Panc1 (cell line): ENCODE measurements at regions not wholly inside any gene's neighbourhood (a gene's known extent, or its start where the extent isn't known, plus 50 kb on each side); places are given as distances from the start of the nearest gene placed in this dataset.

Experiments
- ATAC-seq: fragments of 200-7000 bp; cut with Tn5 transposase; 2 replicates; pipeline ENCODE4 v1.9.1; 2020; ENCODE audit warnings: mild to moderate bottlenecking, moderate library complexity
- BruUV-seq: library from RNA; stranded (reverse); fragments of 400-500 nt; replicated peaks from 2 replicates; lab custom pipeline; 2021; lab: Mats Ljungman, UMichigan
- CTCF ChIA-PET: fragments of 300-600 bp; sonication (Branson Sonifier 250); formaldehyde crosslinking; loops from one replicate; lab custom pipeline; 2022; ENCODE audit warnings: antibody characterized with exemption; lab: Charles Lee
- POLR2A ChIA-PET: fragments of 300-600 bp; sonication (Branson Sonifier 250); formaldehyde crosslinking; loops from one replicate; lab custom pipeline; 2022; ENCODE audit warnings: antibody characterized with exemption; lab: Charles Lee
- DNase-seq: peaks from one replicate; pipeline ENCODE4 v3.0.0-alpha.2; 2010; ENCODE audit warnings: low read depth, low spot score
- H3K27ac ChIP-seq: 2 replicates; pipeline ENCODE4 v1.5.1; 2011; ENCODE audit warnings: mild to moderate bottlenecking, low read length, inconsistent platforms
- H3K27me3 ChIP-seq: fragments of 200-500 bp; sonication (Bioruptor generic); 2 replicates; pipeline ENCODE4 v1.6.0; 2014; ENCODE audit warnings: low read length, inconsistent platforms; ENCODE audit not compliant: control insufficient read depth, insufficient read depth
- H3K36me3 ChIP-seq: fragments of 200-500 bp; sonication (Bioruptor generic); 2 replicates; pipeline ENCODE4 v1.5.1; 2014; ENCODE audit warnings: inconsistent platforms, mild to moderate bottlenecking, low read length, moderate library complexity; ENCODE audit not compliant: control insufficient read depth, insufficient read depth
- H3K4me1 ChIP-seq: 2 replicates; pipeline ENCODE4 v1.5.1; 2011; ENCODE audit warnings: inconsistent platforms, mild to moderate bottlenecking, low read length, moderate library complexity; ENCODE audit not compliant: control insufficient read depth, insufficient read depth
- H3K4me3 ChIP-seq, 2 experiments: 2 replicates each; pipeline ENCODE4 v1.5.1; 2011 to 2012; ENCODE audit warnings: low read depth in 2 of 2, low read length in 2 of 2, mild to moderate bottlenecking in 2 of 2, inconsistent platforms in 1 of 2, moderate library complexity in 1 of 2
- H3K9me3 ChIP-seq: fragments of 200-500 bp; sonication (Bioruptor generic); 2 replicates; pipeline ENCODE4 v1.5.1; 2014; ENCODE audit warnings: low read depth, mild to moderate bottlenecking, inconsistent platforms, low read length, moderate library complexity; ENCODE audit not compliant: control insufficient read depth, insufficient read depth
- POLR2AphosphoS5 ChIP-seq: IDR thresholded peaks from 2 replicates; pipeline ENCODE4 v1.6.1; 2012; ENCODE audit warnings: mild to moderate bottlenecking, low read depth, low read length, moderate library complexity
- REST ChIP-seq, 2 experiments: IDR thresholded peaks; 2 replicates each; pipeline ENCODE4 v1.6.1; 2011 to 2012; ENCODE audit warnings: low read depth in 2 of 2, control low read depth in 1 of 2, low read length in 1 of 2, mild to moderate bottlenecking in 1 of 2, moderate library complexity in 1 of 2; ENCODE audit not compliant: insufficient read depth in 1 of 2
- SIN3A ChIP-seq: IDR thresholded peaks from 2 replicates; pipeline ENCODE4 v1.6.1; 2012; ENCODE audit warnings: low read depth, mild to moderate bottlenecking, low read length, moderate library complexity, borderline replicate concordance; ENCODE audit not compliant: insufficient read depth
- TCF7L2 ChIP-seq: IDR thresholded peaks from 2 replicates; pipeline ENCODE4 v1.6.1; 2011; ENCODE audit warnings: mild to moderate bottlenecking, low read depth, low read length, inconsistent platforms
- in situ Hi-C: cut with HindIII; loops from 2 replicates; pipeline ENCODE4 v1.10.0; 2016; ENCODE audit warnings: low sequenced_read_pairs, low pct_unique_long_range_greater_than_20kb
- intact Hi-C: fragments of 100-400 bp; cut with micrococcal nuclease; formaldehyde crosslinking; loops from one replicate; pipeline ENCODE4 v1.10.0; 2022; ENCODE audit not compliant: unreplicated experiment
- TF ChIP-seq, protein P1 (sequence below): fragments of 450-650 bp; IDR thresholded peaks from 2 replicates; pipeline ENCODE4 v1.5.1; 2017; ENCODE audit warnings: mild to moderate bottlenecking

DNA sequence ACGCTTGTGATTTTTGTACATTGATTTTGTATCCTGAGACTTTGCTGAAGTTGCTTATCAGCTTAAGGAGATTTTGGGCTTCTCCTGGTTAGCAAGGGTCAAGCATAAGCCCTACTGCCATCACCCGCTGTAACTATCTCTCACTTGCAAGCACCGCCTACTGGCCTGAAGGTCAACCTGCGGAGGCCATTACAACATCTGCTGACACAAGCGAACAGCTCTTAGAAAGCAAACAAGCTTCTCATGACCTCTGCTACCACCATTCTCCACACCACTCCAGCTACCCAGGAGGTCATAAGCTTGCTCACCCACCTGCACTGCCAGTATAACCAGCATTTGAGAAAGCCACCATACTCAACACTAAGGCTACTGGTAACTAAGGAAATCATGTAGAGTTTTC, 288.4 kb upstream of the KIRREL3 start:
- DNase-seq (no peak), ATAC-seq (no peak)
- intact Hi-C loops (no loop called here), in situ Hi-C loops (no loop called here)
- Histone ChIP-seq H3K27me3 (no peaks in the 10 kb centered on the region), H3K4me1 (no peaks in the 10 kb centered on the region), H3K4me3 (no peak overlapping the region), H3K36me3 (no peaks in the 10 kb centered on the region), H3K27ac (no peak overlapping the region), H3K9me3 (no peaks in the 10 kb centered on the region)
- CTCF ChIA-PET, result no interaction called here
- TF ChIP-seq, protein P1, sequence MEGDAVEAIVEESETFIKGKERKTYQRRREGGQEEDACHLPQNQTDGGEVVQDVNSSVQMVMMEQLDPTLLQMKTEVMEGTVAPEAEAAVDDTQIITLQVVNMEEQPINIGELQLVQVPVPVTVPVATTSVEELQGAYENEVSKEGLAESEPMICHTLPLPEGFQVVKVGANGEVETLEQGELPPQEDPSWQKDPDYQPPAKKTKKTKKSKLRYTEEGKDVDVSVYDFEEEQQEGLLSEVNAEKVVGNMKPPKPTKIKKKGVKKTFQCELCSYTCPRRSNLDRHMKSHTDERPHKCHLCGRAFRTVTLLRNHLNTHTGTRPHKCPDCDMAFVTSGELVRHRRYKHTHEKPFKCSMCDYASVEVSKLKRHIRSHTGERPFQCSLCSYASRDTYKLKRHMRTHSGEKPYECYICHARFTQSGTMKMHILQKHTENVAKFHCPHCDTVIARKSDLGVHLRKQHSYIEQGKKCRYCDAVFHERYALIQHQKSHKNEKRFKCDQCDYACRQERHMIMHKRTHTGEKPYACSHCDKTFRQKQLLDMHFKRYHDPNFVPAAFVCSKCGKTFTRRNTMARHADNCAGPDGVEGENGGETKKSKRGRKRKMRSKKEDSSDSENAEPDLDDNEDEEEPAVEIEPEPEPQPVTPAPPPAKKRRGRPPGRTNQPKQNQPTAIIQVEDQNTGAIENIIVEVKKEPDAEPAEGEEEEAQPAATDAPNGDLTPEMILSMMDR, result no peak
- no peak for TF ChIP-seq TCF7L2
- no peak for TF ChIP-seq REST (IDR thresholded peaks at IDR 0.05; ENCODE audit: insufficient read depth in 1 of 2, low read depth in 2 of 2, low read length in 1 of 2)
- no peak for TF ChIP-seq SIN3A
- no peak for TF ChIP-seq POLR2AphosphoS5
- POLR2A ChIA-PET, result no interaction called here
- BruUV-seq, result no TSS peak

GRCh38 chr11:127281534-127281933, 281.0 kb upstream of the KIRREL3 start:
- CTCF ChIA-PET, result no interaction called here
- in situ Hi-C loops, result no loop called here

More at GRCh38 chr11:127281534-127281933, 281.0 kb upstream of the KIRREL3 start:
- Histone ChIP-seq H3K27me3 (no peaks in the 10 kb centered on the region), H3K4me3 (no peak overlapping the region), H3K9me3 (no peaks in the 10 kb centered on the region), H3K27ac (no peak overlapping the region), H3K4me1 (no peaks in the 10 kb centered on the region), H3K36me3 (no peaks in the 10 kb centered on the region)
- no peak for TF ChIP-seq POLR2AphosphoS5
- TF ChIP-seq REST (IDR thresholded peaks at IDR 0.05; ENCODE audit: insufficient read depth in 1 of 2, low read depth in 2 of 2, low read length in 1 of 2), result no peak
- TF ChIP-seq SIN3A, result no peak
- TF ChIP-seq, protein P1, result no peak
- no peak for TF ChIP-seq TCF7L2
- ATAC-seq (no peak), DNase-seq (no peak)
- no TSS peak for BruUV-seq
- POLR2A ChIA-PET, result no interaction called here
- intact Hi-C loops, result no loop called here
